Nucleus accumbens (tissue), 56 donors: ENCODE measurements at regions not wholly inside any gene's neighbourhood (a gene's known extent, or its start where the extent isn't known, plus 50 kb on each side); places are given as distances from the start of the nearest gene placed in this dataset.

Source experiments
- DNase-seq, 56 donors: peaks; one replicate each; lab custom pipeline; 2025; lab: John Stamatoyannopoulos, UW

GRCh38 chr4:14952352-14952751 lies 49.9 kb upstream of the CPEB2 start:
- DNase-seq, result no peak
